H9 (cell line): ENCODE measurements at regions not wholly inside any gene's neighbourhood (a gene's known extent, or its start where the extent isn't known, plus 50 kb on each side); places are given as distances from the start of the nearest gene placed in this dataset.

Experiments
- DNase-seq: peaks from one replicate; pipeline ENCODE4 v3.0.0-alpha.2; 2017
- H2AFZ ChIP-seq: one replicate; pipeline ENCODE4 v1.6.1; 2013; ENCODE audit warnings: mild to moderate bottlenecking, low read length, control low read depth, moderate library complexity
- H2AK5ac ChIP-seq: 2 replicates; pipeline ENCODE4 v1.6.1; 2013; ENCODE audit warnings: low read length, control low read depth, mixed read lengths; ENCODE audit not compliant: insufficient read length
- H2BK120ac ChIP-seq: one replicate; pipeline ENCODE4 v1.6.1; 2013; ENCODE audit warnings: low read depth, mild to moderate bottlenecking, low read length, control low read depth, inconsistent platforms; ENCODE audit not compliant: poor library complexity, severe bottlenecking
- H2BK12ac ChIP-seq: 2 replicates; pipeline ENCODE4 v1.6.1; 2013; ENCODE audit warnings: low read length, control low read depth, mixed read lengths, low read depth; ENCODE audit not compliant: insufficient read length
- H2BK15ac ChIP-seq: 2 replicates; pipeline ENCODE4 v1.6.1; 2013; ENCODE audit warnings: low read depth, low read length, control low read depth
- H2BK20ac ChIP-seq: one replicate; pipeline ENCODE4 v1.6.1; 2013; ENCODE audit warnings: low read depth, mild to moderate bottlenecking, low read length, control low read depth, inconsistent platforms; ENCODE audit not compliant: poor library complexity, severe bottlenecking
- H2BK5ac ChIP-seq: 2 replicates; pipeline ENCODE4 v1.6.1; 2013; ENCODE audit warnings: low read length, control low read depth, mixed read lengths; ENCODE audit not compliant: insufficient read length
- H3K14ac ChIP-seq: 2 replicates; pipeline ENCODE4 v1.6.1; 2013; ENCODE audit warnings: low read length, control low read depth; ENCODE audit not compliant: insufficient read depth
- H3K18ac ChIP-seq: 2 replicates; pipeline ENCODE4 v1.6.1; 2013; ENCODE audit warnings: low read depth, mild to moderate bottlenecking, mixed read lengths, low read length, control low read depth; ENCODE audit not compliant: insufficient read length
- H3K23ac ChIP-seq: 2 replicates; pipeline ENCODE4 v1.6.1; 2013; ENCODE audit warnings: low read length, control low read depth, mixed read lengths, low read depth; ENCODE audit not compliant: insufficient read length
- H3K23me2 ChIP-seq: 2 replicates; pipeline ENCODE4 v1.6.1; 2013; ENCODE audit warnings: low read depth, mild to moderate bottlenecking, mixed read lengths, low read length, control low read depth; ENCODE audit not compliant: insufficient read length, poor library complexity, severe bottlenecking
- H3K27ac ChIP-seq: 2 replicates; pipeline ENCODE4 v1.5.1; 2013; ENCODE audit warnings: low read length, control low read depth, mixed read lengths, low read depth; ENCODE audit not compliant: insufficient read length
- H3K27me3 ChIP-seq: 2 replicates; pipeline ENCODE4 v1.6.1; 2013; ENCODE audit warnings: low read length, control low read depth, inconsistent platforms; ENCODE audit not compliant: insufficient read depth
- H3K4ac ChIP-seq: 2 replicates; pipeline ENCODE4 v1.6.1; 2013; ENCODE audit warnings: low read depth, mild to moderate bottlenecking, control low read depth, inconsistent platforms, low read length, moderate library complexity
- H3K4me1 ChIP-seq: 2 replicates; pipeline ENCODE4 v1.6.1; 2013; ENCODE audit warnings: low read length, control low read depth, inconsistent platforms; ENCODE audit not compliant: insufficient read depth
- H3K4me2 ChIP-seq: 2 replicates; pipeline ENCODE4 v1.6.1; 2013; ENCODE audit warnings: low read length, control low read depth, mixed read lengths; ENCODE audit not compliant: insufficient read length, insufficient read depth
- H3K56ac ChIP-seq: 2 replicates; pipeline ENCODE4 v1.6.1; 2013; ENCODE audit warnings: low read depth, mild to moderate bottlenecking, mixed read lengths, low read length, control low read depth; ENCODE audit not compliant: insufficient read length
- H3K79me1 ChIP-seq: 2 replicates; pipeline ENCODE4 v1.6.1; 2013; ENCODE audit warnings: low read depth, mild to moderate bottlenecking, moderate library complexity, low read length, control low read depth, inconsistent platforms; ENCODE audit not compliant: insufficient read depth, poor library complexity, severe bottlenecking
- H3K79me2 ChIP-seq: 2 replicates; pipeline ENCODE4 v1.6.1; 2013; ENCODE audit warnings: low read length, control low read depth, inconsistent platforms; ENCODE audit not compliant: insufficient read depth
- H3K9ac ChIP-seq: 2 replicates; pipeline ENCODE4 v1.6.1; 2013; ENCODE audit warnings: low read length, control low read depth, mixed read lengths; ENCODE audit not compliant: insufficient read length; ENCODE audit errors: extremely low read depth
- H3K9me3 ChIP-seq: one replicate; pipeline ENCODE4 v1.6.1; 2013; ENCODE audit warnings: low read depth, low read length, inconsistent platforms; ENCODE audit not compliant: control insufficient read depth
- H3T11ph ChIP-seq: one replicate; pipeline ENCODE4 v1.6.1; 2013; ENCODE audit warnings: mild to moderate bottlenecking, low read length, control low read depth, inconsistent platforms
- H4K20me1 ChIP-seq: one replicate; pipeline ENCODE4 v1.6.1; 2013; ENCODE audit not compliant: control insufficient read depth, insufficient read length, insufficient read depth
- H4K5ac ChIP-seq: 2 replicates; pipeline ENCODE4 v1.6.1; 2013; ENCODE audit warnings: low read depth, mild to moderate bottlenecking, mixed read lengths, low read length, control low read depth; ENCODE audit not compliant: insufficient read length
- H4K8ac ChIP-seq: replicated peaks from 2 replicates; pipeline ENCODE4 v1.6.1; 2013; ENCODE audit warnings: low read length, control low read depth, mixed read lengths, low read depth; ENCODE audit not compliant: insufficient read length
- H4K91ac ChIP-seq: 2 replicates; pipeline ENCODE4 v1.6.1; 2013; ENCODE audit warnings: low read depth, mild to moderate bottlenecking, moderate library complexity, mixed read lengths, low read length, control low read depth; ENCODE audit not compliant: insufficient read length
- H3K27ac Mint-ChIP-seq, 3 experiments: 2 replicates in 2 of 3; 3 replicates in 1 of 3; pipeline ENCODE4 v1.8.0; 2020 to 2021; ENCODE audit warnings: mixed read lengths in 3 of 3, mild to moderate bottlenecking in 1 of 3, moderate library complexity in 1 of 3
- H3K27me3 Mint-ChIP-seq: 2 replicates; pipeline ENCODE4 v1.8.0; 2021; ENCODE audit warnings: low read depth, mild to moderate bottlenecking, moderate library complexity, mixed read lengths
- H3K36me3 Mint-ChIP-seq, 3 experiments: 2 replicates in 2 of 3; 3 replicates in 1 of 3; pipeline ENCODE4 v1.8.0; 2020 to 2021; ENCODE audit warnings: low read depth in 3 of 3, mixed read lengths in 3 of 3; ENCODE audit not compliant: insufficient read depth in 1 of 3
- H3K4me1 Mint-ChIP-seq, 2 experiments: 2 replicates each; pipeline ENCODE4 v1.8.0; 2020; ENCODE audit warnings: mixed read lengths in 2 of 2
- H3K4me3 Mint-ChIP-seq, 2 experiments: 2 replicates in 1 of 2; 3 replicates in 1 of 2; pipeline ENCODE4 v1.8.0; 2020 to 2021; ENCODE audit warnings: mild to moderate bottlenecking in 2 of 2, mixed read lengths in 2 of 2, moderate library complexity in 1 of 2
- H3K9me3 Mint-ChIP-seq, 2 experiments: 2 replicates in 1 of 2; 3 replicates in 1 of 2; pipeline ENCODE4 v1.8.0; 2020; ENCODE audit warnings: mild to moderate bottlenecking in 2 of 2, mixed read lengths in 2 of 2, moderate library complexity in 1 of 2
- WGBS: extraction: QIAGEN DNeasy Blood & Tissue Kit; methylation state at CpG from one replicate; pipeline ENCODE4 v1.1.7; 2013; ENCODE audit warnings: missing lambda C conversion rate, low lambda C conversion rate, mixed read lengths; ENCODE audit not compliant: insufficient read length; ENCODE audit errors: extremely low coverage; 5-methylcytosine and 5-hydroxymethylcytosine counted together
- TF ChIP-seq, protein P1 (sequence below): fragments of 200-600 bp; sonication (generic); conservative IDR thresholded peaks from 3 replicates; pipeline ENCODE4 v1.8.0; 2021; ENCODE audit warnings: antibody characterized with exemption, mild to moderate bottlenecking

DNA sequence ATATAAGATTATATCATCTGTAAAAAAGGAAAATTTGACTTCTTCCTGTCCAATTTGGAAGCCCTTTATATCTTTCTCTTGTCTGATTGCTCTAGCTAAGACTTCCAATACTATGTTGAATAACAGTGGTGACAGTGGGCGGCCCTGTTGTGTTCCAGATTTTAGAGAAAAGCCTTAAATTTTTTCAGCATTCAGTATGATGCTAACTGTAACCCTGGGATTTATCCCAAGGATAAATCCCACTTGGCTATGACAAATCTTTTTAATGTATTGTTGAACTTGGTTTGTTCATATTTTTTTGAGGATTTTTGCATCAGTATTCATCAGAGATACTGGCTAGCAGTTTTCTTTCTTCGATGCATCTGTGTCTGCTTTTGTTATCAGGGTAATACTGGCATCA, 217.2 kb upstream of the ARSJ start:
- H2AFZ ChIP-seq: no peak overlapping the region
- no peak overlapping the region for H2BK20ac ChIP-seq
- no peaks in the 10 kb centered on the region for H3K23me2 ChIP-seq
- no peak overlapping the region for H3K4me2 ChIP-seq
- no peak overlapping the region for H4K8ac ChIP-seq
- no peak overlapping the region for H2AK5ac ChIP-seq
- H3K14ac ChIP-seq: no peak overlapping the region
- Mint-ChIP-seq H3K27me3 (no peaks in the 10 kb centered on the region), H3K36me3 (no peaks in the 10 kb centered on the region), H3K4me1 (peaks cover 4 to 5% of the 10 kb centered on the region in 2 experiments), H3K9me3 (no peaks in the 10 kb centered on the region), H3K4me3 (no peak overlapping the region), H3K27ac (no peak overlapping the region)
- no peak for DNase-seq
- no peak overlapping the region for H3K23ac ChIP-seq
- H3K56ac ChIP-seq: no peak overlapping the region
- no peaks in the 10 kb centered on the region for H3K9me3 ChIP-seq
- no peak overlapping the region for H2BK15ac ChIP-seq
- no peaks in the 10 kb centered on the region for H3K4me1 ChIP-seq
- no peaks in the 10 kb centered on the region for H4K20me1 ChIP-seq
- no peak overlapping the region for H3K27ac ChIP-seq
- H3K9ac ChIP-seq: no peak overlapping the region
- H3K79me2 ChIP-seq: no peaks in the 10 kb centered on the region
- no CpG with 5 or more reads among the region's 2 CpGs for WGBS
- no peaks in the 10 kb centered on the region for H3K79me1 ChIP-seq
- no peak overlapping the region for H3K18ac ChIP-seq
- no peak overlapping the region for H2BK120ac ChIP-seq
- no peak overlapping the region for H4K5ac ChIP-seq
- no peak overlapping the region for H2BK5ac ChIP-seq
- H2BK12ac ChIP-seq: no peak overlapping the region
- H3K4ac ChIP-seq: no peak overlapping the region
- TF ChIP-seq, protein P1, sequence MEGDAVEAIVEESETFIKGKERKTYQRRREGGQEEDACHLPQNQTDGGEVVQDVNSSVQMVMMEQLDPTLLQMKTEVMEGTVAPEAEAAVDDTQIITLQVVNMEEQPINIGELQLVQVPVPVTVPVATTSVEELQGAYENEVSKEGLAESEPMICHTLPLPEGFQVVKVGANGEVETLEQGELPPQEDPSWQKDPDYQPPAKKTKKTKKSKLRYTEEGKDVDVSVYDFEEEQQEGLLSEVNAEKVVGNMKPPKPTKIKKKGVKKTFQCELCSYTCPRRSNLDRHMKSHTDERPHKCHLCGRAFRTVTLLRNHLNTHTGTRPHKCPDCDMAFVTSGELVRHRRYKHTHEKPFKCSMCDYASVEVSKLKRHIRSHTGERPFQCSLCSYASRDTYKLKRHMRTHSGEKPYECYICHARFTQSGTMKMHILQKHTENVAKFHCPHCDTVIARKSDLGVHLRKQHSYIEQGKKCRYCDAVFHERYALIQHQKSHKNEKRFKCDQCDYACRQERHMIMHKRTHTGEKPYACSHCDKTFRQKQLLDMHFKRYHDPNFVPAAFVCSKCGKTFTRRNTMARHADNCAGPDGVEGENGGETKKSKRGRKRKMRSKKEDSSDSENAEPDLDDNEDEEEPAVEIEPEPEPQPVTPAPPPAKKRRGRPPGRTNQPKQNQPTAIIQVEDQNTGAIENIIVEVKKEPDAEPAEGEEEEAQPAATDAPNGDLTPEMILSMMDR: no peak
- no peaks in the 10 kb centered on the region for H3K27me3 ChIP-seq
- H4K91ac ChIP-seq: no peak overlapping the region
- H3T11ph ChIP-seq: no peak overlapping the region
